Naive thymus-derived CD8-positive, alpha-beta T cell (primary cell): ENCODE measurements at regions not wholly inside any gene's neighbourhood (a gene's known extent, or its start where the extent isn't known, plus 50 kb on each side); places are given as distances from the start of the nearest gene placed in this dataset.

Experiments used
- ATAC-seq, 2 donors: fragments of 150-1000 bp; cut with Tn5 transposase in 1 of 2; sonication (Bioruptor Pico), chemical (Tn5 transposase) in 1 of 2; 1 replicate in 1 of 2; 2 replicates in 1 of 2; pipeline ENCODE4 v1.10.0; 2021; ENCODE audit warnings: mild to moderate bottlenecking in 2 of 2, moderate library complexity in 2 of 2
- POLR2A ChIA-PET: fragments of 350-600 bp; sonication (Branson Sonifier 250); formaldehyde crosslinking; loops from one replicate; lab custom pipeline; 2021; ENCODE audit warnings: antibody characterized with exemption; lab: Charles Lee
- DNase-seq, 10 donors: peaks; one replicate each; pipeline versions ENCODE4 v3.0.0 to v3.0.0-alpha.2; 2020 to 2022
- H3K27ac Mint-ChIP-seq, 10 donors: one replicate each; pipeline ENCODE4 v1.8.0; 2020 to 2022; ENCODE audit warnings: mild to moderate bottlenecking in 10 of 10, mixed read lengths in 10 of 10, moderate library complexity in 4 of 10, inconsistent platforms in 1 of 10
- H3K27me3 Mint-ChIP-seq, 5 donors: one replicate each; pipeline ENCODE4 v1.8.0; 2021 to 2022; ENCODE audit warnings: mixed read lengths in 5 of 5
- H3K36me3 Mint-ChIP-seq, 3 donors: one replicate each; pipeline ENCODE4 v1.8.0; 2020 to 2022; ENCODE audit warnings: mixed read lengths in 3 of 3, mild to moderate bottlenecking in 2 of 3, inconsistent platforms in 1 of 3
- H3K4me1 Mint-ChIP-seq, 4 donors: one replicate each; pipeline ENCODE4 v1.8.0; 2021 to 2022; ENCODE audit warnings: mixed read lengths in 4 of 4
- H3K4me3 Mint-ChIP-seq, 10 donors: one replicate each; pipeline ENCODE4 v1.8.0; 2020 to 2022; ENCODE audit warnings: mild to moderate bottlenecking in 10 of 10, mixed read lengths in 10 of 10, moderate library complexity in 6 of 10, inconsistent platforms in 1 of 10
- H3K9me3 Mint-ChIP-seq, 9 donors: one replicate each; pipeline ENCODE4 v1.8.0; 2020 to 2022; ENCODE audit warnings: mixed read lengths in 9 of 9, mild to moderate bottlenecking in 3 of 9, inconsistent platforms in 1 of 9, moderate library complexity in 1 of 9

GRCh38 chr2:128458505-128458904 lies 139.8 kb upstream of the HS6ST1 start:
- Mint-ChIP-seq H3K9me3 (peaks cover 0 to 13% (median 3%) of the 10 kb centered on the region in 9 donors), H3K27me3 (peaks cover 0 to 33% (median 20%) of the 10 kb centered on the region in 5 donors), H3K4me1 (peaks cover 0 to 4% (median 0%) of the 10 kb centered on the region in 4 donors), H3K36me3 (peaks cover 0 to 3% (median 0%) of the 10 kb centered on the region in 3 donors), H3K27ac (no peak overlapping the region), H3K4me3 (no peak overlapping the region)
- no peak for ATAC-seq
- POLR2A ChIA-PET, result no interaction called here
- no peak for DNase-seq

- Mint-ChIP-seq H3K4me1 (no peaks in the 10 kb centered on the region), H3K27ac (no peak overlapping the region)
These were observed 145.8 kb upstream of the HS6ST1 start for GRCh38 chr2:128464456-128464855.

GRCh38 chr2:128465246-128466170 lies 146.8 kb upstream of the HS6ST1 start:
- H3K36me3 Mint-ChIP-seq, result peaks cover 0 to 22% (median 2%) of the 10 kb centered on the region in 3 donors
- POLR2A ChIA-PET, result no interaction called here

More at GRCh38 chr2:128464456-128464855, 145.8 kb upstream of the HS6ST1 start:
- DNase-seq (no peak), ATAC-seq (no peak)
- Mint-ChIP-seq H3K4me3 (no peak overlapping the region), H3K36me3 (peaks cover 0 to 14% (median 3%) of the 10 kb centered on the region in 3 donors), H3K9me3 (peaks cover 0 to 33% (median 13%) of the 10 kb centered on the region in 9 donors), H3K27me3 (peaks cover 0 to 3% (median 0%) of the 10 kb centered on the region in 5 donors)
- POLR2A ChIA-PET, result no interaction called here

GRCh38 chr2:128466376-128466775 lies 147.7 kb upstream of the HS6ST1 start:
- peaks cover 0 to 22% (median 2%) of the 10 kb centered on the region in 3 donors for H3K36me3 Mint-ChIP-seq
- H3K4me3 Mint-ChIP-seq, result no peak overlapping the region
- H3K27me3 Mint-ChIP-seq, result peaks cover 0 to 3% (median 0%) of the 10 kb centered on the region in 5 donors
- ATAC-seq (no peak), DNase-seq (no peak)
- POLR2A ChIA-PET, result no interaction called here
- H3K9me3 Mint-ChIP-seq, result peaks cover 0 to 34% (median 18%) of the 10 kb centered on the region in 9 donors
- peak overlapping the region in 1 of 10 donors; percentile 77 for H3K27ac Mint-ChIP-seq
- no peaks in the 10 kb centered on the region for H3K4me1 Mint-ChIP-seq

More at GRCh38 chr2:128465246-128466170, 146.8 kb upstream of the HS6ST1 start:
- H3K27ac Mint-ChIP-seq, result peak overlapping the region in 1 of 10 donors; percentile 49
- peaks cover 0 to 34% (median 18%) of the 10 kb centered on the region in 9 donors for H3K9me3 Mint-ChIP-seq
- peaks cover 0 to 3% (median 0%) of the 10 kb centered on the region in 5 donors for H3K27me3 Mint-ChIP-seq
- peak overlapping the region in 1 of 10 donors; percentile 20 for H3K4me3 Mint-ChIP-seq
- ATAC-seq (no peak), DNase-seq (peak in 1 of 10 donors; percentile 10)
- no peaks in the 10 kb centered on the region for H3K4me1 Mint-ChIP-seq

GRCh38 chr2:128466776-128467175 lies 148.1 kb upstream of the HS6ST1 start:
- POLR2A ChIA-PET, result no interaction called here
- H3K4me1 Mint-ChIP-seq, result no peaks in the 10 kb centered on the region
- DNase-seq, result peak in 1 of 10 donors; percentile 3

GRCh38 chr2:128467321-128467969 lies 148.8 kb upstream of the HS6ST1 start:
- Mint-ChIP-seq H3K36me3 (peaks cover 0 to 22% (median 2%) of the 10 kb centered on the region in 3 donors), H3K27ac (no peak overlapping the region), H3K4me3 (no peak overlapping the region), H3K27me3 (peaks cover 0 to 5% (median 0%) of the 10 kb centered on the region in 5 donors), H3K9me3 (peaks cover 0 to 36% (median 18%) of the 10 kb centered on the region in 9 donors), H3K4me1 (peaks cover 0 to 2% (median 0%) of the 10 kb centered on the region in 4 donors)
- POLR2A ChIA-PET, result no interaction called here
- ATAC-seq, result no peak
- DNase-seq, result peak in 1 of 10 donors; percentile 12

More at GRCh38 chr2:128466776-128467175, 148.1 kb upstream of the HS6ST1 start:
- H3K27me3 Mint-ChIP-seq, result peaks cover 0 to 3% (median 0%) of the 10 kb centered on the region in 5 donors
- peaks cover 0 to 22% (median 2%) of the 10 kb centered on the region in 3 donors for H3K36me3 Mint-ChIP-seq
- no peak overlapping the region for H3K4me3 Mint-ChIP-seq
- no peak for ATAC-seq
- peaks cover 0 to 33% (median 18%) of the 10 kb centered on the region in 9 donors for H3K9me3 Mint-ChIP-seq
- H3K27ac Mint-ChIP-seq, result no peak overlapping the region

- POLR2A ChIA-PET, result no interaction called here
These were observed 149.7 kb upstream of the HS6ST1 start for GRCh38 chr2:128468186-128468920.

GRCh38 chr2:128469203-128469602 lies 150.5 kb upstream of the HS6ST1 start:
- no peak for ATAC-seq
- peaks cover 0 to 22% (median 2%) of the 10 kb centered on the region in 3 donors for H3K36me3 Mint-ChIP-seq
- H3K4me3 Mint-ChIP-seq, result no peak overlapping the region
- peaks cover 2 to 17% (median 7%) of the 10 kb centered on the region in 5 donors for H3K27me3 Mint-ChIP-seq
- DNase-seq, result peak in 1 of 10 donors; percentile 3
- H3K9me3 Mint-ChIP-seq, result peaks cover 0 to 40% (median 18%) of the 10 kb centered on the region in 9 donors
- no peak overlapping the region for H3K27ac Mint-ChIP-seq
- peaks cover 2 to 13% (median 6%) of the 10 kb centered on the region in 4 donors for H3K4me1 Mint-ChIP-seq
- POLR2A ChIA-PET, result no interaction called here

More at GRCh38 chr2:128468186-128468920, 149.7 kb upstream of the HS6ST1 start:
- Mint-ChIP-seq H3K4me3 (no peak overlapping the region), H3K36me3 (peaks cover 0 to 22% (median 2%) of the 10 kb centered on the region in 3 donors), H3K27me3 (peaks cover 2 to 12% (median 6%) of the 10 kb centered on the region in 5 donors), H3K9me3 (peaks cover 0 to 40% (median 18%) of the 10 kb centered on the region in 9 donors), H3K27ac (no peak overlapping the region), H3K4me1 (peaks cover 2 to 9% (median 4%) of the 10 kb centered on the region in 4 donors)
- DNase-seq (peak in 1 of 10 donors; percentile 7), ATAC-seq (no peak)

GRCh38 chr2:128469875-128470274 lies 151.2 kb upstream of the HS6ST1 start:
- Mint-ChIP-seq H3K9me3 (peaks cover 0 to 40% (median 18%) of the 10 kb centered on the region in 9 donors), H3K27me3 (peaks cover 7 to 23% (median 13%) of the 10 kb centered on the region in 5 donors), H3K36me3 (peaks cover 0 to 22% (median 2%) of the 10 kb centered on the region in 3 donors), H3K4me3 (no peak overlapping the region), H3K27ac (no peak overlapping the region), H3K4me1 (peaks cover 2 to 19% (median 9%) of the 10 kb centered on the region in 4 donors)
- peak in 1 of 10 donors; percentile 7 for DNase-seq
- no peak for ATAC-seq
- POLR2A ChIA-PET, result no interaction called here

GRCh38 chr2:128472789-128473174 lies 154.1 kb upstream of the HS6ST1 start:
- DNase-seq (no peak), ATAC-seq (no peak)
- POLR2A ChIA-PET, result no interaction called here
- Mint-ChIP-seq H3K4me1 (peaks cover 2 to 19% (median 9%) of the 10 kb centered on the region in 4 donors), H3K36me3 (peaks cover 0 to 20% (median 2%) of the 10 kb centered on the region in 3 donors), H3K27me3 (peaks cover 9 to 46% (median 18%) of the 10 kb centered on the region in 5 donors), H3K9me3 (peaks cover 0 to 34% (median 13%) of the 10 kb centered on the region in 9 donors), H3K4me3 (peak overlapping the region in 1 of 10 donors; percentile 48), H3K27ac (no peak overlapping the region)

GRCh38 chr2:128473175-128474035 lies 154.7 kb upstream of the HS6ST1 start:
- H3K9me3 Mint-ChIP-seq, result peaks cover 0 to 28% (median 10%) of the 10 kb centered on the region in 9 donors
- H3K4me3 Mint-ChIP-seq, result peak overlapping the region in 6 of 10 donors; percentile 34 to 79 (median 60)
- POLR2A ChIA-PET, result no interaction called here
- peaks cover 0 to 16% (median 2%) of the 10 kb centered on the region in 3 donors for H3K36me3 Mint-ChIP-seq
- ATAC-seq, result no peak
- peaks cover 12 to 50% (median 18%) of the 10 kb centered on the region in 5 donors for H3K27me3 Mint-ChIP-seq
- H3K27ac Mint-ChIP-seq, result no peak overlapping the region
- no peak for DNase-seq
- H3K4me1 Mint-ChIP-seq, result peaks cover 2 to 19% (median 9%) of the 10 kb centered on the region in 4 donors
